ENCODE measurements at regions not wholly inside any gene's neighbourhood (a gene's known extent, or its start where the extent isn't known, plus 50 kb on each side); places are given as distances from the start of the nearest gene placed in this dataset.

DNA sequence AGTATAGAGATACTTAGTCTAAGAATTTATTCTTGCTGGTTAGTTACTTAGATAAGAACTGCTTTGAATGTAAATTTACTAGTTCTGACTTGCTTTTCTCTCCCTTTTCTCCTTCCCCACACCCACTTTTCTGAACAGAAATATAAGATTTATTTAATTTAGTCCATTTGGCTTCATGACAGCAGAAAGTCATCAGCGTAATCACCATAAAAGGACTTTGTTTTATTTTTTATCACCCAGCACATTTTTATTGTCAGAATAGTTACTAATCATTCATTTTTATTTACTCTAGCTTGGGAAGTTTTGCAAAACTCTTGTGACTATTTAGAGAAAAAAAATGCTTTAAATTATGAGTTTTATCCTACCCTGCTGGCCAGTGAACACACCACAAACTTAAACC lies 197.2 kb downstream of the CHRM3 start:
- no peak overlapping the region for H3K27ac Mint-ChIP-seq
- TF ChIP-seq CTCF (IDR thresholded peaks at IDR 0.05), result no peak
- DNase-seq (no peak), ATAC-seq (no peak)
- H3K36me3 Mint-ChIP-seq (ENCODE audit: low read depth), result no peaks in the 10 kb centered on the region
- H3K9me3 Mint-ChIP-seq, result no peaks in the 10 kb centered on the region
- H3K4me1 Mint-ChIP-seq (ENCODE audit: low read depth), result peaks cover 14% of the 10 kb centered on the region
- ChIA-PET CTCF (interaction anchor here (0.6 kb wide), 1 partner anchor 314 kb away, joined by 3 read pairs; no protein-coding TSS in a partner anchor), POLR2A (no interaction called here)
- intact Hi-C loops (cut with micrococcal nuclease), result no loop called here
- no peak overlapping the region for H3K4me3 Mint-ChIP-seq
- peaks cover 3% of the 10 kb centered on the region for H3K27me3 Mint-ChIP-seq

DNA sequence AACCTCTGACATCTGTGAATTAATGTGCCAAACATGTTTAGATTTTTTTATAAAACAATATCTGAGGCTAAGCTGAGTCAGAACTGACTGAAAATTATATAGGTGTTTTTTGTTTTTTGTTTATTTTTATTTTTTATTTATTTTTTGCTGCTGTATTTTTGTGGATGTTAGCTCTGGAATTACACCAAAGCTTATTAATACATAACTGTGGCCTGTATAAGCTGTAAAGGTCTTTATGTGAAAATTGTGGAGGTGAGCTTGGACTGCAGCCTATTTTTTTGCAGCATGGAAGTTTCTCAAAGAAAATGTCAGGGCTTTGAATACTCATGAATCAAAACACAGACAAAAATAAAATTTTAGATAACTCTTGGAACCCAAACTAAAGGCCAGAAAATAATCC lies 199.8 kb downstream of the CHRM3 start:
- no peak for TF ChIP-seq CTCF (IDR thresholded peaks at IDR 0.05)
- ATAC-seq (no peak), DNase-seq (no peak)
- Mint-ChIP-seq H3K9me3 (no peaks in the 10 kb centered on the region), H3K4me3 (no peak overlapping the region), H3K36me3 (ENCODE audit: low read depth) (no peaks in the 10 kb centered on the region), H3K4me1 (ENCODE audit: low read depth) (peaks cover 14% of the 10 kb centered on the region), H3K27me3 (peaks cover 3% of the 10 kb centered on the region), H3K27ac (no peak overlapping the region)
- ChIA-PET POLR2A (no interaction called here), CTCF (interaction anchor here (0.7 to 3.9 kb wide), 5 partner anchors 132 to 311 kb away, joined by 3 to 23 read pairs (median 4); no protein-coding TSS in a partner anchor)
- intact Hi-C loops (cut with micrococcal nuclease), result loop anchor here (5.0 kb wide), 1 partner anchor 311 kb away; no protein-coding TSS in a partner anchor

- ChIA-PET POLR2A (no interaction called here), CTCF (interaction anchor here (0.6 to 3.9 kb wide), 11 partner anchors 12 to 310 kb away, joined by 3 to 23 read pairs (median 3); no protein-coding TSS in a partner anchor)
- peaks cover 3% of the 10 kb centered on the region for H3K27me3 Mint-ChIP-seq
- H3K36me3 Mint-ChIP-seq (ENCODE audit: low read depth), result no peaks in the 10 kb centered on the region
- H3K4me1 Mint-ChIP-seq (ENCODE audit: low read depth), result peaks cover 14% of the 10 kb centered on the region
- no peaks in the 10 kb centered on the region for H3K9me3 Mint-ChIP-seq
- intact Hi-C loops (cut with micrococcal nuclease), result loop anchor here (5.0 kb wide), 1 partner anchor 310 kb away; no protein-coding TSS in a partner anchor
- DNase-seq, result peak; percentile 71
- TF ChIP-seq CTCF (IDR thresholded peaks at IDR 0.05), result no peak
- no peak overlapping the region for H3K4me3 Mint-ChIP-seq
- peak; percentile 99 for ATAC-seq
- H3K27ac Mint-ChIP-seq, result peak overlapping the region; percentile 36
Observed at GRCh38 chr1:239587066-239587465, 200.7 kb downstream of the CHRM3 start.

DNA sequence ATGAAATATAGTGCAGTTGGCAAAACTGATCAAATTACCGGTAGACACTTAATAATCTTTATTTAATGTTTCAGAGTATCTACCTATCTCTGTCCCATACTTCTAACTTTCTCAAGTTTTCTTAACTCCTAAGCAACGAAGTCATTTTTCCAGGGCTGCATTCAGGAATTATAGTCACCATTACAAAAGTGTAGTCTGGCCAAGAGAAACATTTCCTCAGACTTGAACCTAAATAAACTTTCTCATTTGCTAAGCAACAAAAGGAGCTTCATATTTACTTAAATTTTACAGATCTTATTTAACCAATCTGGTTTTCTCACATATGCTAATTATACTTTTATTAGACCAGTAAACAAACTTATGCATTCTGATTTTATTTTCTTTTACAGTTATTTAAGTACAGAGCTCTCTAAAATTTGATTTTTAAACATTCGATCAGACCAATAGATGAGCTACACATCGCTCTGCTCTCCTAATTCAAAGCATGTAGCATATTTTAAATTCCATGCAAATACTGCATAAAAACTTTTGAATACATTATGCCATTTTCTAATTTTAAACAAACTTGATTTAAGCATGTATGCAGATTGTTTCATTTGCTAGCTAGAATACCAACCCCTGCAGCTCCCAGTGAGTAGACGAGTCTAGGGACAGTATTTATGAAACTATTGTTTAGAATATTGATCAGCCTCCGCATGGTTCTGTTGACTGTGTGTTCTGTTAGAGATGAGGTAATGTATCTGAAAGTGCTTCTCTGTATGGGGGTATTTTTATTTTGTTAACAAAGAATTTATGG lies 201.4 kb downstream of the CHRM3 start:
- ATAC-seq, result no peak
- Mint-ChIP-seq H3K4me1 (ENCODE audit: low read depth) (peaks cover 15% of the 10 kb centered on the region), H3K4me3 (no peak overlapping the region), H3K27ac (no peak overlapping the region), H3K9me3 (no peaks in the 10 kb centered on the region), H3K27me3 (peaks cover 2% of the 10 kb centered on the region), H3K36me3 (ENCODE audit: low read depth) (no peaks in the 10 kb centered on the region)
- no peak for DNase-seq
- POLR2A ChIA-PET, result no interaction called here
- intact Hi-C loops (cut with micrococcal nuclease), result loop anchor here (5.0 kb wide), 1 partner anchor 310 kb away; no protein-coding TSS in a partner anchor
- TF ChIP-seq CTCF (IDR thresholded peaks at IDR 0.05), result no peak
- CTCF ChIA-PET, result interaction anchor here (0.6 to 3.9 kb wide), 9 partner anchors 12 to 309 kb away, joined by 3 to 23 read pairs (median 3); no protein-coding TSS in a partner anchor

DNA sequence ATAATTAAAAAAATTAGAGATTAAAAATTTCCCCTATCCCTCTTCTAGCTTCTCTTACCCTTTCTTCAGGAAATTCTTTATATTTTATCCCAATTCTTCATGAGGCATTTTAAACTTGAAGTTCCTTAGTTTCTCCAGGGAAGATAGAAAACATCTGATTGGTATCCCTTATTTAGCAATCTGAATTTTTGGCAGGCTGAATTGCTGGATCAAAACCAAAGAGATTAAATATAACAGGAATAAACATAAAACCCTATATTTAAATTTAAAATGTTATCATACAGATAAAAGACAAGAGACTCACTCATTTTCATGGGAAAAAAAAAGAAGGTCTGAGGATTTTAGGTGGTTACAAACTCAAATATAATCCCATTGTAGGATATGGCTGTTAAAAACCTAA lies 204.2 kb downstream of the CHRM3 start:
- H3K4me1 Mint-ChIP-seq (ENCODE audit: low read depth), result peaks cover 14% of the 10 kb centered on the region
- no peaks in the 10 kb centered on the region for H3K36me3 Mint-ChIP-seq (ENCODE audit: low read depth)
- intact Hi-C loops (cut with micrococcal nuclease), result no loop called here
- H3K27ac Mint-ChIP-seq, result no peak overlapping the region
- ATAC-seq (no peak), DNase-seq (no peak)
- no peaks in the 10 kb centered on the region for H3K27me3 Mint-ChIP-seq
- no peak overlapping the region for H3K4me3 Mint-ChIP-seq
- H3K9me3 Mint-ChIP-seq, result no peaks in the 10 kb centered on the region
- CTCF ChIA-PET, result no interaction called here
- no peak for TF ChIP-seq CTCF (IDR thresholded peaks at IDR 0.05)
- POLR2A ChIA-PET, result no interaction called here

All from activated CD8-positive, alpha-beta T cell treated with anti-CD3 and anti-CD28 coated beads for 36 hours (primary cell).